Gastroesophageal sphincter (tissue), 3 donors: ENCODE measurements at regions not wholly inside any gene's neighbourhood (a gene's known extent, or its start where the extent isn't known, plus 50 kb on each side); places are given as distances from the start of the nearest gene placed in this dataset.

ENCODE experiments used
- CTCF ChIP-seq, 4 experiments: fragments of 200-600 bp in 2 of 4; fragments of 450-650 bp in 2 of 4; sonication (generic) in 1 of 4; IDR thresholded peaks; one replicate each; pipeline ENCODE4 v1.5.1; 2017 to 2019; ENCODE audit warnings: antibody characterized with exemption in 4 of 4, mild to moderate bottlenecking in 2 of 4, moderate library complexity in 2 of 4
- EP300 ChIP-seq: sonication (generic); formaldehyde crosslinking; IDR thresholded peaks from one replicate; pipeline ENCODE4 v1.6.1; 2017; ENCODE audit warnings: antibody characterized with exemption, mild to moderate bottlenecking
- POLR2AphosphoS5 ChIP-seq: sonication (generic); formaldehyde crosslinking; IDR thresholded peaks from one replicate; pipeline ENCODE4 v1.6.1; 2017; ENCODE audit warnings: antibody characterized with exemption

GRCh38 chr4:59644765-59645164, 1555.4 kb upstream of the ADGRL3 start:
- no peak for TF ChIP-seq CTCF (IDR thresholded peaks at IDR 0.05)
- no peak for TF ChIP-seq POLR2AphosphoS5
- no peak for TF ChIP-seq EP300
